ENCODE measurements at regions not wholly inside any gene's neighbourhood (a gene's known extent, or its start where the extent isn't known, plus 50 kb on each side); places are given as distances from the start of the nearest gene placed in this dataset.

DNA sequence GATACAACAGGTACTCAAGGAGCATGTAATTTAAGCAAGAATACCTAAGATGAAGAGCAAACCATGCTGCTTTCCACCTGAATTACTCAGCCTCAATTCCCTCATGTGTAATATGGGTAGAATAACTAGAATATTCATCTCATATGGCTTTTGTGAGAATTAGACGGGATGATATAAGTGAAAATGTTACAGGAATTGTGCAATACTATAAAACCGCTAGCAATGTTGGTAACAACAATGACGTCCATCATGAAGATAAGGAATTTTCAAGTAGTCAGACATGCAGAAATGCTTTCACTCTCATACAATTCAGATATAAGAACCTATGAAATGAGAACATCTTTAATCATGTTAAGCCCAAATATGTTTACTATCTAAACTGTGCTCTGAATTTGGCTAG lies 2106.6 kb upstream of the CELF4 start:
- H4K20me1 ChIP-seq (replicated peaks in 1 of 2; ENCODE audit: control insufficient read depth in 1 of 2, insufficient read depth in 2 of 2, low read length in 2 of 2), result no peaks in the 10 kb centered on the region
- H3K36me3 ChIP-seq (ENCODE audit: control insufficient read depth in 2 of 4, insufficient read depth in 4 of 4, low read length in 3 of 4), result no peaks in the 10 kb centered on the region
- no peak overlapping the region for H2AFZ ChIP-seq (ENCODE audit: low read length)
- no peak overlapping the region for H3K9ac ChIP-seq (replicated peaks in 1 of 4; ENCODE audit: extremely low read depth in 1 of 4, low read depth in 3 of 4, low read length in 3 of 4)
- no peak overlapping the region for H2AK5ac ChIP-seq (ENCODE audit: low read depth, low read length)
- H3K4ac ChIP-seq (replicated peaks; ENCODE audit: insufficient read length, low read depth, low read length), result no peak overlapping the region
- H3K4me1 ChIP-seq (replicated peaks in 1 of 4; ENCODE audit: control insufficient read depth in 3 of 4, insufficient read depth in 4 of 4, low read length in 3 of 4), result no peaks in the 10 kb centered on the region
- DNase-seq (ENCODE audit: low read depth in 1 of 2, low spot score in 2 of 2) (no peak), FAIRE-seq (no peak)
- H2BK12ac ChIP-seq (ENCODE audit: low read depth, low read length), result no peak overlapping the region
- ChIA-PET POLR2A (ENCODE audit: partially characterized antibody) (no interaction called here), CTCF (ENCODE audit: partially characterized antibody) (interaction anchor here (0.9 kb wide), 1 partner anchor 164 kb away, joined by 3 read pairs; no protein-coding TSS in a partner anchor)
- H4K91ac ChIP-seq (replicated peaks; ENCODE audit: insufficient read length, low read length), result no peak overlapping the region
- H3K23ac ChIP-seq (ENCODE audit: insufficient read length), result no peak overlapping the region
- H3K4me3 ChIP-seq (ENCODE audit: extremely low read depth in 1 of 4, insufficient read depth in 2 of 4, low read depth in 3 of 4, low read length in 4 of 4), result no peak overlapping the region
- H3K14ac ChIP-seq (ENCODE audit: insufficient read length), result no peak overlapping the region
- no peak overlapping the region for H2BK15ac ChIP-seq (ENCODE audit: low read length)
- no peak overlapping the region for H4K8ac ChIP-seq (ENCODE audit: extremely low read depth, insufficient read depth, low read length)
- H3K79me1 ChIP-seq (ENCODE audit: low read depth, low read length), result no peaks in the 10 kb centered on the region
- no peaks in the 10 kb centered on the region for H3K27me3 ChIP-seq (replicated peaks in 1 of 4; ENCODE audit: control insufficient read depth in 3 of 4, extremely low read depth in 1 of 4, insufficient read depth in 3 of 4, low read length in 3 of 4)
- no peak overlapping the region for H2BK20ac ChIP-seq (ENCODE audit: low read length)
- H3K9me3 ChIP-seq (ENCODE audit: insufficient read depth in 2 of 2, low read depth in 1 of 2, low read length in 1 of 2), result no peaks in the 10 kb centered on the region
- no peaks in the 10 kb centered on the region for H3K79me2 ChIP-seq (ENCODE audit: control insufficient read depth in 1 of 2, insufficient read depth in 2 of 2, low read length in 2 of 2)
- no peak overlapping the region for H3K27ac ChIP-seq (ENCODE audit: low read depth, low read length)
- no peaks in the 10 kb centered on the region; the same call in 1 of the 2 replicates for H3K23me2 ChIP-seq (ENCODE audit: low read depth, low read length)
- no peak overlapping the region for H3K4me2 ChIP-seq (ENCODE audit: insufficient read depth in 1 of 2, low read depth in 2 of 2, low read length in 2 of 2)
- H4K5ac ChIP-seq (ENCODE audit: insufficient read length, low read depth, low read length), result no peak overlapping the region
- no peak overlapping the region for H2BK120ac ChIP-seq (replicated peaks; ENCODE audit: low read depth, low read length)
- 89% methylated on average over 3 of the region's 3 CpGs; no CpG with 5 or more reads in 1 of the 2 experiments for WGBS, 2 experiments (ENCODE audit: extremely low coverage in 1 of 2, insufficient coverage in 1 of 2, insufficient read length in 1 of 2, insufficient replicate concordance in 2 of 2, low coverage in 1 of 2, low lambda C conversion rate in 2 of 2, missing lambda C conversion rate in 1 of 2)
- no peak overlapping the region for H2BK5ac ChIP-seq (ENCODE audit: low read depth, low read length)
- no peak overlapping the region for H3K18ac ChIP-seq (ENCODE audit: extremely low read depth, low read length)
- H3K56ac ChIP-seq (replicated peaks; ENCODE audit: insufficient read length, low read depth, low read length), result no peak overlapping the region
- TF ChIP-seq MAFK (IDR thresholded peaks at IDR 0.05; ENCODE audit: low read depth, low read length) (no peak), RAD21 (IDR thresholded peaks at IDR 0.05 in 1 of 2, conservative IDR thresholded peaks at IDR 0.05 in 1 of 2; ENCODE audit: low read depth in 2 of 2, low read length in 2 of 2) (no peak), BRCA1 (IDR thresholded peaks at IDR 0.05; ENCODE audit: low read depth, low read length) (no peak), CEBPB (IDR thresholded peaks at IDR 0.05; ENCODE audit: low read depth, low read length) (no peak), TBP (IDR thresholded peaks at IDR 0.05; ENCODE audit: low read depth, low read length) (no peak), SRF (IDR thresholded peaks at IDR 0.05; ENCODE audit: low read depth, low read length) (no peak), MAX (IDR thresholded peaks at IDR 0.05) (no peak), SIRT6 (IDR thresholded peaks at IDR 0.05; ENCODE audit: low read length) (no peak), EP300 (IDR thresholded peaks at IDR 0.05; ENCODE audit: borderline replicate concordance in 1 of 2, low read depth in 2 of 2, low read length in 2 of 2) (no peak), CREB1 (IDR thresholded peaks at IDR 0.05) (no peak), KDM1A (IDR thresholded peaks at IDR 0.05; ENCODE audit: borderline replicate concordance, low read length) (no peak), HDAC6 (IDR thresholded peaks at IDR 0.05; ENCODE audit: low read depth, low read length) (no peak), SIX5 (IDR thresholded peaks at IDR 0.05; ENCODE audit: low read depth, low read length) (no peak), SP2 (IDR thresholded peaks at IDR 0.05; ENCODE audit: low read length) (no peak), CHD1 (IDR thresholded peaks at IDR 0.05; ENCODE audit: low read depth, low read length) (no peak)
- TF ChIP-seq, protein P1, sequence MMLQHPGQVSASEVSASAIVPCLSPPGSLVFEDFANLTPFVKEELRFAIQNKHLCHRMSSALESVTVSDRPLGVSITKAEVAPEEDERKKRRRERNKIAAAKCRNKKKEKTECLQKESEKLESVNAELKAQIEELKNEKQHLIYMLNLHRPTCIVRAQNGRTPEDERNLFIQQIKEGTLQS (IDR thresholded peaks at IDR 0.05; ENCODE audit: insufficient read depth, low read depth, low read length), result no peak

Data from H1 (cell line).